ENCODE measurements at regions not wholly inside any gene's neighbourhood (a gene's known extent, or its start where the extent isn't known, plus 50 kb on each side); places are given as distances from the start of the nearest gene placed in this dataset.

DNA sequence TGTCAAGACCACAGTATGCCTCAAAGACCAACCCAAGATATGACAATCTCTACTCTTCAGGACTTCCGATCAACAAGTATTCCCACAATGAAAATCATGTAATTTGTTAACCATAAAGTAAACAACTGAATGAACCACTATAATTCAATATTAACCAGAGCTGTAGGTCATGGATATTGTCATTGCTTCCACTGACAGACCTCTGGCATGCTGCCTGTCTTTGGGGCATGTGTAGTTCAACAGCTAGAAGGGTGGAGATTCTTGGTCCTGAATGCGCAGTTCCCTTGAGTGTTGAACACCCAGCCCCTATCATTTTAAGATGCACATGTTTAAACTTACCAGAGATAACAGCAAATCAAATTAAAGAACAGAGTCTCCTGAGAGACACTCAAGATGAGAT, 283.0 kb downstream of the CEMIP2 start:
- H3K4me1 ChIP-seq (ENCODE audit: control insufficient read depth in 3 of 3, insufficient read depth in 3 of 3, low read length in 3 of 3): peaks cover 0 to 3% (median 0%) of the 10 kb centered on the region in 3 donors
- H3K27me3 ChIP-seq (ENCODE audit: control insufficient read depth in 3 of 3, insufficient read depth in 3 of 3, low read length in 3 of 3): no peaks in the 10 kb centered on the region
- H3K36me3 ChIP-seq (ENCODE audit: control insufficient read depth in 3 of 3, insufficient read depth in 3 of 3, low read length in 3 of 3): no peaks in the 10 kb centered on the region
- H3K27ac ChIP-seq (ENCODE audit: low read depth, low read length): no peak overlapping the region
- H3K4me3 ChIP-seq (ENCODE audit: low read length in 3 of 3): no peak overlapping the region
- no peaks in the 10 kb centered on the region for H3K9me3 ChIP-seq (ENCODE audit: control insufficient read depth in 3 of 3, low read length in 3 of 3)
- no peak overlapping the region for H3K9ac ChIP-seq (ENCODE audit: low read depth in 1 of 3, low read length in 3 of 3)

DNA sequence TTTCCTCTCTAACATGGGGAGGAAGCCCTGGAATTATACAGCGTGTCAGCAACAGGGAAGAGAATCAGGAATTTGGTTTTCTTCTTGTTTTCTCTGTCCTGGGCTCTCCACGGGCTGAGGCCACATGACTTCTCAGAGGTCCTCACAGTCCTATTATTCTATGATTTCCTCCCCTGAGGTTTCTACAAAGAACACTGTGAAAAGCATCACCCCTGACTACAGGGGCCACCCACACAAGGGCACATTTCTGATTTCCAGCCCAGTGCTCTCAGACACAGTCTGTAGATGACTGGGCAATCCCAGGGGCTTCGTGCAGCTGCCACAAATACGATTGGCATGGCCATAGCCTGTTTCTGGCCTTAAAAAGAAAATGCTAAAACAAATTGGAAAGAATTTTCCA, 284.9 kb downstream of the CEMIP2 start:
- Histone ChIP-seq H3K4me1 (ENCODE audit: control insufficient read depth in 3 of 3, insufficient read depth in 3 of 3, low read length in 3 of 3) (peaks cover 0 to 3% (median 0%) of the 10 kb centered on the region in 3 donors), H3K27me3 (ENCODE audit: control insufficient read depth in 3 of 3, insufficient read depth in 3 of 3, low read length in 3 of 3) (no peaks in the 10 kb centered on the region)

DNA sequence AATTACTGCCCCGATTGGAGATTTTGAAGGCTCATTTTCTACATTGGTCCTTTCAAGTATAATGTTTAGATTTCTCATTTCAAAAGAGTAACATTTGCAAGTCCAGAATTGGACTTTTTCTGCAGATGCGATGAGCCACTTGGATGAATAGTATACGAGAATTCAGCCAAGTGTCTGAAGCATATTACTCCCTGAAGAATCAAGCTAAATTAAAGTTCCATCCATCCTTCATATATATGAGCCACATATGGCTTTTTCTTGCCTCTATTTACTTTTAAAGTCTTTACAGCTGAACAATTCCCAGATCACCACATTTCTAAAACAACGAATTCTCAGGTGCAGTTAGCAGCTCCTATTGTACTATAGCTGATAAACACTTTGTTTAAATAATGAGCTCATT, 288.7 kb downstream of the CEMIP2 start:
- Histone ChIP-seq H3K27me3 (ENCODE audit: control insufficient read depth in 3 of 3, insufficient read depth in 3 of 3, low read length in 3 of 3) (peaks cover 0 to 3% (median 0%) of the 10 kb centered on the region in 3 donors), H3K27ac (ENCODE audit: low read depth, low read length) (no peak overlapping the region), H3K9ac (ENCODE audit: low read depth in 1 of 3, low read length in 3 of 3) (no peak overlapping the region), H3K36me3 (ENCODE audit: control insufficient read depth in 3 of 3, insufficient read depth in 3 of 3, low read length in 3 of 3) (no peaks in the 10 kb centered on the region), H3K9me3 (ENCODE audit: control insufficient read depth in 3 of 3, low read length in 3 of 3) (no peaks in the 10 kb centered on the region), H3K4me3 (ENCODE audit: low read length in 3 of 3) (no peak overlapping the region), H3K4me1 (ENCODE audit: control insufficient read depth in 3 of 3, insufficient read depth in 3 of 3, low read length in 3 of 3) (no peaks in the 10 kb centered on the region)

More for the DNA sequence above, 284.9 kb downstream of the CEMIP2 start:
- Histone ChIP-seq H3K27ac (ENCODE audit: low read depth, low read length) (no peak overlapping the region), H3K9ac (ENCODE audit: low read depth in 1 of 3, low read length in 3 of 3) (no peak overlapping the region), H3K36me3 (ENCODE audit: control insufficient read depth in 3 of 3, insufficient read depth in 3 of 3, low read length in 3 of 3) (no peaks in the 10 kb centered on the region), H3K4me3 (ENCODE audit: low read length in 3 of 3) (no peak overlapping the region), H3K9me3 (ENCODE audit: control insufficient read depth in 3 of 3, low read length in 3 of 3) (no peaks in the 10 kb centered on the region)

DNA sequence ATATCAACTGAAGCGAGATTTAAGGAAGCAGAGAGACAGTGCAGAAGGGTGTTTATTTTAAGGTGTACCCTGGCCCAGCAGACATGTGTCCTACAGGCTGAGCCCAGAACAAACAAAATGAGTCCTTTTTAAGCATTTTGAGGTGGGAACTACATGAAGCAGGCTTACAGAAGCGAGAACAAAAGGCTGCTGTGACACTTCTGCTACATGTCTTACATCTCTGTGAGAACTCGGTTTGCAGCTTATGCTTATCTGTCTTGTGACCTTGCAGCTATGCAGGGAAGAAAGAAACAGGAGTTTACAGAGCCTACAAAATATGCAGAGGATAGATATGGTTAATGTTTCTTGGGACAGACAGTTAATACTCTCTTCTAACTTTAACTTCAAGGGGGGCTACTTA, 295.9 kb downstream of the CEMIP2 start:
- Histone ChIP-seq H3K9me3 (ENCODE audit: control insufficient read depth in 3 of 3, low read length in 3 of 3) (peaks cover 0 to 3% (median 0%) of the 10 kb centered on the region in 3 donors), H3K9ac (ENCODE audit: low read depth in 1 of 3, low read length in 3 of 3) (no peak overlapping the region), H3K27me3 (ENCODE audit: control insufficient read depth in 3 of 3, insufficient read depth in 3 of 3, low read length in 3 of 3) (peaks cover 0 to 5% (median 0%) of the 10 kb centered on the region in 3 donors), H3K27ac (ENCODE audit: low read depth, low read length) (no peak overlapping the region), H3K36me3 (ENCODE audit: control insufficient read depth in 3 of 3, insufficient read depth in 3 of 3, low read length in 3 of 3) (no peaks in the 10 kb centered on the region), H3K4me3 (ENCODE audit: low read length in 3 of 3) (no peak overlapping the region), H3K4me1 (ENCODE audit: control insufficient read depth in 3 of 3, insufficient read depth in 3 of 3, low read length in 3 of 3) (no peaks in the 10 kb centered on the region)

DNA sequence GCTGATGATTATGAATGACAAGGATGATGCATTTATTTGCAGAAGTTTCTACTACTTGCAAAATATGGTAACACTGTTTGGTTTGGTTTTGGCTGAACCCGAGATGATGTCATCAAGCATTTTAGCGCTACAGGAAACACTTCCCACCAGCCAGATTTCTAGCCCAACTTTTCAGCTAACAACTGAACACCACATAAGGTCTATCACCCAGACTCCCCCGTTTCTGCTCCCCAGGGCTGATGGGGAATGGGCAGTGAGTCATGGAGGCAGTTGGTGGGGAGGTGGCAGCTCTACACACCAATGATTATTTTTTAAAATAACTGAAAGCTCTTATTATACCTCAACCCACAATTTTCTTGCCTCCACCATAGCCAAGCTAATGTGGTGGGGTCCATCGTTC, 302.9 kb downstream of the CEMIP2 start:
- peaks cover 0 to 11% (median 0%) of the 10 kb centered on the region in 3 donors for H3K27me3 ChIP-seq (ENCODE audit: control insufficient read depth in 3 of 3, insufficient read depth in 3 of 3, low read length in 3 of 3)
- no peak overlapping the region for H3K4me3 ChIP-seq (ENCODE audit: low read length in 3 of 3)
- H3K9ac ChIP-seq (ENCODE audit: low read depth in 1 of 3, low read length in 3 of 3): no peak overlapping the region
- H3K27ac ChIP-seq (ENCODE audit: low read depth, low read length): no peak overlapping the region
- no peaks in the 10 kb centered on the region for H3K36me3 ChIP-seq (ENCODE audit: control insufficient read depth in 3 of 3, insufficient read depth in 3 of 3, low read length in 3 of 3)
- H3K9me3 ChIP-seq (ENCODE audit: control insufficient read depth in 3 of 3, low read length in 3 of 3): no peaks in the 10 kb centered on the region
- H3K4me1 ChIP-seq (ENCODE audit: control insufficient read depth in 3 of 3, insufficient read depth in 3 of 3, low read length in 3 of 3): no peaks in the 10 kb centered on the region

DNA sequence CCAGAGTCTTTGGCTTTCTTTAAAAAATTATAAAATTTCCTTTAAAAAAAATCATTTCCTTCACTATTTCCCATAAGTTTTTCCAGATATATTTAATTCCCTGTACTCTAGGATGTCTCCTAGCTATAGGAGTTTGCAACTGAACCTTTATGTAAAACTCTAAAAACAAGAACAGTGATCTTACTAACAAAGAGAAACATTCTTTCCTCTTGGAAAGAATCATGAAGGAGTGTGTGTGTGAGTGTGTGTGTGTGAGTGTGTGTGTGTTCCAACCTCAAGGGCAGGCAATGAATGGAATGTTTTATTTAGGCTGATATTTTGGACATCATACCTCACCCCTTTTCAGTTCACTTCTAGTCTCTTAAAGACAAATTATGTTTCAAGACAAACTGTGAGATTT, 309.2 kb downstream of the CEMIP2 start:
- Histone ChIP-seq H3K4me1 (ENCODE audit: control insufficient read depth in 3 of 3, insufficient read depth in 3 of 3, low read length in 3 of 3) (no peaks in the 10 kb centered on the region), H3K27ac (ENCODE audit: low read depth, low read length) (no peak overlapping the region), H3K27me3 (ENCODE audit: control insufficient read depth in 3 of 3, insufficient read depth in 3 of 3, low read length in 3 of 3) (peaks cover 0 to 11% (median 0%) of the 10 kb centered on the region in 3 donors), H3K36me3 (ENCODE audit: control insufficient read depth in 3 of 3, insufficient read depth in 3 of 3, low read length in 3 of 3) (no peaks in the 10 kb centered on the region), H3K9ac (ENCODE audit: low read depth in 1 of 3, low read length in 3 of 3) (no peak overlapping the region), H3K9me3 (ENCODE audit: control insufficient read depth in 3 of 3, low read length in 3 of 3) (no peaks in the 10 kb centered on the region), H3K4me3 (ENCODE audit: low read length in 3 of 3) (no peak overlapping the region)

DNA sequence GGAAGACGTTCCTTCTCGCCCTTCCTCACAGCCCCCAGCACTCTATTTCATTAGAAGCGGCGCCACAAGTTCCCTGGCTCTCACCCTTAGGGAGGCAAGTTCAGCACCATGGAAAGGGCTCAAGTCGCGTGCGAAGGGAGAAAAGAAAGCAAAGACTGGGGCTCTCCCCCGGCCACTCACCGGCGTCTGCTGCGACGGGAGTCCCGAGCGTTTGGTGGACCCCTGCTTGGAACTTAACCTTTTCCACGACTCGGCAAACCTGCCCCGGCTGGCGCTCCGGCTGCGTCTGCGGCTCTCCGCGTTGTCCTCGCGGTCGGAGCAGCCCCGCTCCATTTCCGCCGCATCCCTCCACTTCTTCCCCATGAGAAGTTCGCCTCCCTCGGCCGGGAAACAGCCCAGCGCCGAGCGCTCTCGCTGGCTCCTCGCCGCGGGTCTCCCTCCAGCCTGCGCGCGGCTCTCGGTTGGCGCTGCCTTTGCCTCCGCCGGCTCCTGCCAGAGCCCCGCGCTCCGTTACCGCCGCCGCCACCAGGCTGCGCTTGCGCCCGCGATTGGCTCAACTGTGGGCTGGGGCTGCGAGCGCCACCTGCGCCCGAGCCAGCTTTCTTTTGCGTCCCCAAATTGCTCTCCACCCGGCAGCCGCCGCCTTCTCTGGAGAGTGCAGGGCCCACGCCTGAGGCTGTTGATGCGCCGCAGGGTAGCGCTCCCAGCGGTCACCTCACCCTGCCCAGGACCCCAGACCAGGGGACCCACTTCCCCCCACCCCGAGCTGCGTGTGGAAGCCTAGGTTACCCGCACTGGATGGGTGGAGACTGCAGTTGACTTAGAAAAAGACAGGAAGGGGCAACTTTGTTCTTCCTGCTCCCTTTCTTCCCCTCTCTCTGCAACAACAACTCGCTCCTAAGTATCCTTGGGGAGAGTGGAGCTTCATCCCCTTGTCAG, 321.6 kb downstream of the CEMIP2 start:
- peak overlapping the region; percentile 42 to 61 (median 42) for H3K4me3 ChIP-seq (ENCODE audit: low read length in 3 of 3)
- H3K9me3 ChIP-seq (ENCODE audit: control insufficient read depth in 3 of 3, low read length in 3 of 3): peaks cover 0 to 2% (median 0%) of the 10 kb centered on the region in 3 donors
- no peak overlapping the region for H3K9ac ChIP-seq (ENCODE audit: low read depth in 1 of 3, low read length in 3 of 3)
- peaks cover 23 to 29% (median 25%) of the 10 kb centered on the region in 3 donors for H3K27me3 ChIP-seq (ENCODE audit: control insufficient read depth in 3 of 3, insufficient read depth in 3 of 3, low read length in 3 of 3)
- no peak overlapping the region for H3K27ac ChIP-seq (ENCODE audit: low read depth, low read length)
- H3K36me3 ChIP-seq (ENCODE audit: control insufficient read depth in 3 of 3, insufficient read depth in 3 of 3, low read length in 3 of 3): no peaks in the 10 kb centered on the region
- peaks cover 0 to 8% (median 3%) of the 10 kb centered on the region in 3 donors for H3K4me1 ChIP-seq (ENCODE audit: control insufficient read depth in 3 of 3, insufficient read depth in 3 of 3, low read length in 3 of 3)

DNA sequence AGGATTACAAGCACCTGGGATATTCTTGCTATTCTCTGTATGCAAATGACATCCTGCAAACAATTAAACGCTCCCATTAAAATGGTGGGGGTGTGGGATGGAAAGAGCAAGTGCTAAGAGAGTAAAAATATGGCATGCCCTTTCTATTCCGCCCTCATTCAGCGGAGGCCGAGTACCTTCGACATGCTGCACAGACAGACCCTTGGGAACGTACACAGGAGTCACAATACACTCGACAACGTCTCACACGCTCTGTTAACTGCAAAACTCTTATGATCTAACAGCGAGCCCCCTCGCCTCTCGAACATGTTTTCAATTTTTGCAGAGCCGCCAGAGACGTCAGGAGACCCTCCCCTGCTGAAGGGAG, 322.2 kb downstream of the CEMIP2 start:
- peaks cover 23 to 29% (median 25%) of the 10 kb centered on the region in 3 donors for H3K27me3 ChIP-seq (ENCODE audit: control insufficient read depth in 3 of 3, insufficient read depth in 3 of 3, low read length in 3 of 3)
- H3K9me3 ChIP-seq (ENCODE audit: control insufficient read depth in 3 of 3, low read length in 3 of 3): no peaks in the 10 kb centered on the region
- H3K4me1 ChIP-seq (ENCODE audit: control insufficient read depth in 3 of 3, insufficient read depth in 3 of 3, low read length in 3 of 3): peaks cover 0 to 8% (median 3%) of the 10 kb centered on the region in 3 donors
- no peak overlapping the region for H3K27ac ChIP-seq (ENCODE audit: low read depth, low read length)
- no peak overlapping the region for H3K9ac ChIP-seq (ENCODE audit: low read depth in 1 of 3, low read length in 3 of 3)
- H3K4me3 ChIP-seq (ENCODE audit: low read length in 3 of 3): peak overlapping the region in 1 of 3 donors; percentile 42
- H3K36me3 ChIP-seq (ENCODE audit: control insufficient read depth in 3 of 3, insufficient read depth in 3 of 3, low read length in 3 of 3): no peaks in the 10 kb centered on the region

DNA sequence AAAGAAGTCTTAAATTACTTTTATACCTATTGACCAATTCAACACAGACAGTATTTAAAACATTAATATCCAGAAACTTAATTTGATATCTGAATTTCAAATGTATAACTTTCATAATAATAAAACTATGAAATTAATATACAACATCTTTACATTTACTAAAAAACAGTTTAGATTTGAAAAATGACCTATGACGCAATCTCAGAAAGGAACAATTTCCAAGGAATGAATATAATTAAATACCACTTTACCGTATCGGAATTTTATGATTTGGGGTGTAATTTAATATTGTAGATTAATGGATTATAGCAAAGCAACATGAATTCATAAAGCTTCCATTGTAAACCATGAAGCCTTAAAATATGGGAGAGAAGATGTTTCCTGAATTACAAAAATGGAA, 321.5 kb upstream of the TRPM3 start:
- peaks cover 21 to 24% (median 22%) of the 10 kb centered on the region in 3 donors for H3K27me3 ChIP-seq (ENCODE audit: control insufficient read depth in 3 of 3, insufficient read depth in 3 of 3, low read length in 3 of 3)

DNA sequence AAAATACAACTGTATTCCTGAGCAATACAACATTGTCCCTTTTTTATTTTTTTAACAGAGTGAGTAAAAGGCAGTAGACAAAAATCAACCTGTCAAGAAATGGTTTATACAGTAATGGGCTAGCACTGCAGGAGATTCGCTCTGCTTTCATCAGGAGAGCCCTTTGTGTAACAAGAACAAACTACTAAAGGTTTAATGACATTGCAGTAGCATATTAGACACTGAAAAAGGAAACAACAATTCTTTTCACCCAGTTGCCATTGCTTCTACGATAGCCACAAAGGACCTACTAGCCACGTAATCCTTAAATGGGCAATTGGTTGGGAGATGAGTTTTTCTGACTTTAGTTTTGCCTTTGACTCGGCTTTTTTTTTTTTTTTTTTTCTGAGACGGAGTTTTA, 319.8 kb upstream of the TRPM3 start:
- no peak overlapping the region for H3K4me3 ChIP-seq (ENCODE audit: low read length in 3 of 3)
- H3K27me3 ChIP-seq (ENCODE audit: control insufficient read depth in 3 of 3, insufficient read depth in 3 of 3, low read length in 3 of 3): peaks cover 6 to 7% (median 6%) of the 10 kb centered on the region in 3 donors

More for the DNA sequence above, 321.5 kb upstream of the TRPM3 start:
- H3K4me1 ChIP-seq (ENCODE audit: control insufficient read depth in 3 of 3, insufficient read depth in 3 of 3, low read length in 3 of 3): peaks cover 0 to 8% (median 3%) of the 10 kb centered on the region in 3 donors
- H3K9ac ChIP-seq (ENCODE audit: low read depth in 1 of 3, low read length in 3 of 3): no peak overlapping the region
- no peak overlapping the region for H3K27ac ChIP-seq (ENCODE audit: low read depth, low read length)
- no peaks in the 10 kb centered on the region for H3K9me3 ChIP-seq (ENCODE audit: control insufficient read depth in 3 of 3, low read length in 3 of 3)
- no peak overlapping the region for H3K4me3 ChIP-seq (ENCODE audit: low read length in 3 of 3)
- H3K36me3 ChIP-seq (ENCODE audit: control insufficient read depth in 3 of 3, insufficient read depth in 3 of 3, low read length in 3 of 3): no peaks in the 10 kb centered on the region

More for the DNA sequence above, 319.8 kb upstream of the TRPM3 start:
- H3K27ac ChIP-seq (ENCODE audit: low read depth, low read length): no peak overlapping the region
- no peaks in the 10 kb centered on the region for H3K36me3 ChIP-seq (ENCODE audit: control insufficient read depth in 3 of 3, insufficient read depth in 3 of 3, low read length in 3 of 3)
- H3K9me3 ChIP-seq (ENCODE audit: control insufficient read depth in 3 of 3, low read length in 3 of 3): no peaks in the 10 kb centered on the region
- H3K9ac ChIP-seq (ENCODE audit: low read depth in 1 of 3, low read length in 3 of 3): no peak overlapping the region
- no peaks in the 10 kb centered on the region for H3K4me1 ChIP-seq (ENCODE audit: control insufficient read depth in 3 of 3, insufficient read depth in 3 of 3, low read length in 3 of 3)
